ENCODE measurements at regions not wholly inside any gene's neighbourhood (a gene's known extent, or its start where the extent isn't known, plus 50 kb on each side); places are given as distances from the start of the nearest gene placed in this dataset.

- TF ChIP-seq, protein P1, sequence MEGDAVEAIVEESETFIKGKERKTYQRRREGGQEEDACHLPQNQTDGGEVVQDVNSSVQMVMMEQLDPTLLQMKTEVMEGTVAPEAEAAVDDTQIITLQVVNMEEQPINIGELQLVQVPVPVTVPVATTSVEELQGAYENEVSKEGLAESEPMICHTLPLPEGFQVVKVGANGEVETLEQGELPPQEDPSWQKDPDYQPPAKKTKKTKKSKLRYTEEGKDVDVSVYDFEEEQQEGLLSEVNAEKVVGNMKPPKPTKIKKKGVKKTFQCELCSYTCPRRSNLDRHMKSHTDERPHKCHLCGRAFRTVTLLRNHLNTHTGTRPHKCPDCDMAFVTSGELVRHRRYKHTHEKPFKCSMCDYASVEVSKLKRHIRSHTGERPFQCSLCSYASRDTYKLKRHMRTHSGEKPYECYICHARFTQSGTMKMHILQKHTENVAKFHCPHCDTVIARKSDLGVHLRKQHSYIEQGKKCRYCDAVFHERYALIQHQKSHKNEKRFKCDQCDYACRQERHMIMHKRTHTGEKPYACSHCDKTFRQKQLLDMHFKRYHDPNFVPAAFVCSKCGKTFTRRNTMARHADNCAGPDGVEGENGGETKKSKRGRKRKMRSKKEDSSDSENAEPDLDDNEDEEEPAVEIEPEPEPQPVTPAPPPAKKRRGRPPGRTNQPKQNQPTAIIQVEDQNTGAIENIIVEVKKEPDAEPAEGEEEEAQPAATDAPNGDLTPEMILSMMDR (conservative IDR thresholded peaks at IDR 0.05; ENCODE audit: low read depth, low read length) = no peak
- TF ChIP-seq EZH2 (IDR thresholded peaks at IDR 0.05; ENCODE audit: borderline replicate concordance, low read depth, low read length, poor library complexity, severe bottlenecking) = no peak
These were observed 164.9 kb downstream of the ARL4C start for GRCh38 chr2:234331966-234332365.
